ENCODE measurements at regions not wholly inside any gene's neighbourhood (a gene's known extent, or its start where the extent isn't known, plus 50 kb on each side); places are given as distances from the start of the nearest gene placed in this dataset.

GRCh38 chr13:61247149-61247936, 168.3 kb downstream of the PCDH20 start (continued):
- no peak for TF ChIP-seq YY1 (IDR thresholded peaks at IDR 0.05; ENCODE audit: low read depth, low read length)
- TF ChIP-seq ESRRA (IDR thresholded peaks at IDR 0.05; ENCODE audit: low read length), result no peak
- TF ChIP-seq SREBF2 (IDR thresholded peaks at IDR 0.05; ENCODE audit: low read length), result no peak

- Histone ChIP-seq H3K4me1 (ENCODE audit: control insufficient read depth, insufficient read depth, low read length) (peaks cover 4% of the 10 kb centered on the region), H3K79me2 (ENCODE audit: control insufficient read depth, insufficient read depth, low read length) (no peaks in the 10 kb centered on the region), H3K9ac (ENCODE audit: control insufficient read depth, insufficient read depth, low read length) (no peak overlapping the region), H3K4me2 (ENCODE audit: control insufficient read depth, insufficient read depth) (no peak overlapping the region), H4K20me1 (ENCODE audit: control insufficient read depth, insufficient read depth) (no peaks in the 10 kb centered on the region), H3K9me3 (replicated peaks; ENCODE audit: control insufficient read depth, insufficient read depth, low read length) (no peaks in the 10 kb centered on the region; the same call in 2 of the 3 replicates), H2AFZ (ENCODE audit: control insufficient read depth, low read depth, low read length) (no peak overlapping the region), H3K27ac (ENCODE audit: control insufficient read depth, insufficient read depth) (no peak overlapping the region), H3K27me3 (replicated peaks in 1 of 2; ENCODE audit: control insufficient read depth in 2 of 2, insufficient read depth in 2 of 2, low read length in 1 of 2) (no peaks in the 10 kb centered on the region), H3K36me3 (ENCODE audit: control insufficient read depth in 2 of 2, insufficient read depth in 2 of 2, low read length in 1 of 2) (no peaks in the 10 kb centered on the region), H3K4me3 (no peak overlapping the region)
- in situ Hi-C loops (cut with MboI), result no loop called here
- ChIA-PET SMC1A (ENCODE audit: uncharacterized antibody, unreplicated experiment) (interaction anchor here (0.7 to 2.9 kb wide), 10 partner anchors 10 to 199 kb away, joined by 3 to 66 read pairs (median 4); no protein-coding TSS in a partner anchor), POLR2A (no interaction called here), RAD21 (ENCODE audit: unreplicated experiment) (interaction anchor here (0.9 to 2.0 kb wide), 4 partner anchors 11 to 122 kb away, joined by 3 to 19 read pairs (median 4); no protein-coding TSS in a partner anchor), CTCF (interaction anchor here (0.7 to 3.1 kb wide), 6 partner anchors 10 to 805 kb away, joined by 3 to 26 read pairs (median 3); no protein-coding TSS in a partner anchor)
- ATAC-seq (no peak), DNase-seq (ENCODE audit: low read depth, low spot score) (no peak), FAIRE-seq (no peak)
- intact Hi-C loops (cut with micrococcal nuclease; ENCODE audit: unreplicated experiment), result loop anchor here (2.0 to 5.0 kb wide), 3 partner anchors 20 to 199 kb away; no protein-coding TSS in a partner anchor
- no TSS peak for BruUV-seq (replicated peaks)
- 67% methylated on average over 2 of the region's 2 CpGs for WGBS (ENCODE audit: insufficient coverage, insufficient replicate concordance, low lambda C conversion rate, missing lambda C conversion rate)
- TF ChIP-seq ZBED1 (IDR thresholded peaks at IDR 0.05; ENCODE audit: borderline replicate concordance) (no peak), USF2 (IDR thresholded peaks at IDR 0.05; ENCODE audit: borderline replicate concordance, low read depth, low read length) (no peak), TCF7 (IDR thresholded peaks at IDR 0.05; ENCODE audit: borderline replicate concordance) (no peak), SPI1 (IDR thresholded peaks at IDR 0.05; ENCODE audit: borderline replicate concordance, insufficient read depth, low read depth, low read length) (no peak), CBX5 (IDR thresholded peaks at IDR 0.05; ENCODE audit: low read depth) (no peak), MLLT1 (IDR thresholded peaks at IDR 0.05) (no peak), SREBF2 (IDR thresholded peaks at IDR 0.05; ENCODE audit: low read length) (no peak), ZNF592 (IDR thresholded peaks at IDR 0.05) (no peak), E2F8 (IDR thresholded peaks at IDR 0.05; ENCODE audit: low read depth, partially characterized antibody) (no peak)
Measured at GRCh38 chr13:61246351-61246750, 169.3 kb downstream of the PCDH20 start.

Data from GM12878 (cell line).